Inflammatory macrophage (primary cell): ENCODE measurements at regions not wholly inside any gene's neighbourhood (a gene's known extent, or its start where the extent isn't known, plus 50 kb on each side); places are given as distances from the start of the nearest gene placed in this dataset.

Experiments
- DNase-seq, 2 donors: peaks; one replicate each; pipeline ENCODE4 v3.0.0-alpha.2; 2020 to 2022

- no peak for DNase-seq
Observed at GRCh38 chr1:24983006-24983680, 53.1 kb upstream of the RUNX3 start.

DNA sequence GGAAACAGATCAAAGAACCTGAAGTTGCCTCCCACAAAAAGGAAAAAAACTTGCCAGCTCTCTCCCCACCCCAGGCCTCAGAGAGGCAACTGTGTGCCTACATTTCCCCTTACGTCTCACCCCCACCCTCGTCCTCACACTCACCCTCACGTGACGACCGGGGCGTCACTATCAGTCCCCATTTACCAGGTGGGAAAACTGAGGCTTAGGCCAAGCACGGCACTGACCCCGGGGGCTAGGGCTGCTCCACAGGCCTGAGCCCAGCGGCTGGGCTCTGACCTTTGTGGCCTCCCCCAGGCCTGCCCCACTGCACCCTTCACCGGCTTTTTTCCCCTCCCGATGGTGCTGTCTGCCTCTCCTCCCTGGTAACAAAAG, 51.5 kb upstream of the RUNX3 start:
- DNase-seq, result no peak

- no peak for DNase-seq
Observed at GRCh38 chr1:24980836-24981630, 51.0 kb upstream of the RUNX3 start.
